NCI-H146 treated with DMSO at 0.1 percent for 48 hours (cell line): ENCODE measurements at regions not wholly inside any gene's neighbourhood (a gene's known extent, or its start where the extent isn't known, plus 50 kb on each side); places are given as distances from the start of the nearest gene placed in this dataset.

Source experiments
- DNase-seq: peaks from one replicate; lab custom pipeline; 2025; ENCODE audit not compliant: unreplicated experiment; lab: John Stamatoyannopoulos, UW

- DNase-seq: no peak
Measured at GRCh38 chr5:167759057-167759821, 532.2 kb upstream of the WWC1 start.

DNA sequence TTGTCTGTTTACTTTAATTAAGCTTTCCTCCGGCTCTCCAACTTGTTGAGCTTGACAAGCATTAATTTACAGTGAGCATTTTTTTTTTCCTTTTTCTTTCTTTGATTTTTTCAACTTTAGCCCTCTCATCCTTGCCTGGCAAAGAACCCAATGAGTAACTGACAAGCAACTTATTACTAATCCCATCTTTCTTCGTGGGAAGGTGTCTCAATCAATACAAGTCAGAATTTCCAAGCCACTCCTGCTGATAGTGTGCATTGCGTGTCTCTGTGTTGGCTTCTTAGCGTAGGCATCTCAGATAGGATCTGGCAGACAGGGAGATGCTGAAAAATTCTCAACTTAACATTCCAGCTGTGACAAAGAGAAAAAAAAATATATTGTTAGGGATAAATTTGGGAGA, 527.7 kb upstream of the WWC1 start:
- no peak for DNase-seq

- DNase-seq: no peak
Measured at GRCh38 chr5:167764641-167765289, 526.7 kb upstream of the WWC1 start.

- DNase-seq: no peak
Measured at GRCh38 chr5:167765352-167765751, 526.1 kb upstream of the WWC1 start.

- no peak for DNase-seq
Measured at GRCh38 chr5:167766957-167767356, 524.5 kb upstream of the WWC1 start.

- DNase-seq: no peak
Measured at GRCh38 chr5:167767795-167768194, 523.6 kb upstream of the WWC1 start.

DNA sequence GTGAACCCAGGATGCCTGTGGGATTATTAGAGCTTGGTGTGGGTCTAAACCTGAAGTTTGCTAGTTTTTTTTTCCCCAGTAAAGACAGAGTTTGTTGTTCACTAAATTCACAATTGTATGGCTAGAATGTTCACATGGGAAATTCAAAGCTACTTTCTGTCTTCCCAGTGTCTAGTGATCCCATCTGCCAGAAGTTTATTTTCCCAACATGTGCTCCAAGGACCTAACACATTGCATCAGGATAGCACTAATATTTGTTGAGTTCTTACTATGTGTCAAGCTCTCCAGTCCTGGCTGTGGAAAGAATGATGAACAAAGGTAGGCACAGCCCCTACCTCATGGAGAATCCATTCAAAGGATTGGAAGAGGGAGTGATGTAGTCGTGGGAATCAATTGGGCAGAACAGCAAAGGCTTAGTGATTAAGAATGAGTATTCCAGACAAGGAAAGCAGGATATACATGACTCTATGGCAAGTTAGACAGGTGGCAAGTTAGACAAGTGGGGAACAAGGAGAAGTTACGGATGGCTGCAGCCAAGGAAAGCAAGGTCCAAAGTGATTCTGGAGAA, 521.5 kb upstream of the WWC1 start:
- DNase-seq: no peak

DNA sequence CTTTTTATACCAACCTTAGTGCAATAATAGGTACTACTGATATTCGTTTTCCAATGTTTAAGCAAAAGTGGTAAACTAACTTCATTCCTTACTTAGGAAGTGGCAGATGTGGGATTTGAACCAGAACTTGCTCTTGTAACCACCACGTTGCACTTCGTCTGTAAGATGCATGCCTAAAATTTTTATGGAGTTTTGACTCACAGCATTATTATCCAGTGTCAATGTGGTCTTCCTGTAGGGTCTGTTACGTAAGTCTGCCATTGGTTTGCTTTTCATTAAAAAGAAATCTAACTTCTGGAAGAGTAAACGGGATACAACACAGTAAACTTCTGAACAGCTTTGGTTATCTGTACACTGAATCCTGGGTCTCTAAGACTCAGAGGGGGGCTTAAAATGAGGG, 521.0 kb upstream of the WWC1 start:
- no peak for DNase-seq

DNA sequence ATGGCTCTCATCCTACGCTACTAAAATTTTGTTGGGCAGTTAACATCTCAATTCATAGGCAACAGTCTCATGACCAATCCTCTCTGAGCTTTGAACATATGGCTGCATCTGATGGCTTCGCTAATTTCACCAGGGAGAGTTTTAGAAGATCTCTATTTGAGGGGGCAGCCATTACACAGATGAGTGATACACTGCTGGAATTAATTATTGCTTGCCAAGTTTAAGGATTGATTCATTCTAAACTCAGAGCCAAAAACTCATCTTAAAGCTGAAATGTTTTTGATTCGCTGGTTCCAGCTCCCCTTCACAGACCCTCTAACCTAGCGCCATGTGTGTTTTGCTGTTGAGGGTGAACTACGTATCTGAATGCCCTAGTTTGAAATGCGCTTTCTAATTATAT, 519.9 kb upstream of the WWC1 start:
- DNase-seq: no peak

- DNase-seq: no peak
Measured at GRCh38 chr5:167773668-167774301, 517.7 kb upstream of the WWC1 start.

DNA sequence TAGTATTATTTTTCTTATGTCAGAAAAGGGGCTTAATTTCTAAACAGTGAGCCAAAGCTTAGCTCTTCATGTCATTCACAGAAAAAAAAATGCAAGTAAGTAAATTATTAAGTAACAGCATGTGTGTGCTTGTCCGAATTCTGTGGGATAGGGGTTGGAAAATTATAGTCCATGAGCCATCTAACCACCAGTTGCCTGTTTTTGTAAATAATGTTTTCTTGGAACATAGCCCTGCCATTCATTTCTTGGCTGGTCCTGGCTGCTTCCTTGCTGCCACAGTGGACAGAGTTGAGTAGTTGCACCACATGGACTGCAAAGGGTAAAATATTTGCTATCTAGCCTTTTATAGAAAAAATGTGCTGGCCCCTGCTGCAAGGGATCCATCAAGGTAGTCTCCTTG, 513.7 kb upstream of the WWC1 start:
- no peak for DNase-seq

DNA sequence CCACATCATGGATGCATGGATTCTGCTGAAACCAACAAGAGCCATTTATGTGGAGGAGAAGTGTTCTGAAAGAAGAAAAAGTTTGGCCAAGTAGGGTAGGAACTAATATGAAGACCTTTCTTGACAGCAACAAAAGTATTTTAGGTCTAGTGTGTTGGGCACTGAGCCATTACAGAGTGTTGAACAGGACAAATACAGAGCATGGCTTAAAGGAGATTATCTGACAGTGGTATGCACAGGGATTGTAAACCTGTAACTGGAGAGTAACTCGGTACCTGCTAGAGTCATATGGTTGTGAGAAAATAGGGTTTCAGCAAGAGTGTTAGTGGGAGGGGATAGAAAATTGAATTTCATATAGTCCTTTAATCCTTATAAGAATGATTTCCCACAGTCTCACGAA, 513.2 kb upstream of the WWC1 start:
- DNase-seq: no peak

DNA sequence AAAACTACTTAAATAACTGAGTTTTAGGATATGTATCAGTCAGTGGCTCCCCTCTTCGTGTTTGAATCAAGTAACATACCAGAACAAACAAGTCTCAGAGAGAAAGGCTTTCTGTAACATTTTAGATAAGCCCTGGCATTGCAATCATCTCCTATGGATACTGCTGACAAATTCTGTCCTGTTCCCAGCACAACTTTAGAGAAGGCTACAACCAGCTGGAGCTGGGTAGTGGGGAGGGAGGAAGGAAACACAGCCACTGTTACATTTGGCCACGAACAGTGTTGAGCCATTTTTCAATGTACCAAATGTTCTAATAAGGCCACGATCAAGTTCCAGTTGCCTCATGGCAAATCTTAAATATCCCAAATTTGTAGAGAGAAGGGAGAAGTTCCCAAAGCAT, 511.8 kb upstream of the WWC1 start:
- no peak for DNase-seq

GRCh38 chr5:167780177-167780576, 511.3 kb upstream of the WWC1 start:
- no peak for DNase-seq

- DNase-seq: no peak
Measured at GRCh38 chr5:167783145-167783817, 508.2 kb upstream of the WWC1 start.

DNA sequence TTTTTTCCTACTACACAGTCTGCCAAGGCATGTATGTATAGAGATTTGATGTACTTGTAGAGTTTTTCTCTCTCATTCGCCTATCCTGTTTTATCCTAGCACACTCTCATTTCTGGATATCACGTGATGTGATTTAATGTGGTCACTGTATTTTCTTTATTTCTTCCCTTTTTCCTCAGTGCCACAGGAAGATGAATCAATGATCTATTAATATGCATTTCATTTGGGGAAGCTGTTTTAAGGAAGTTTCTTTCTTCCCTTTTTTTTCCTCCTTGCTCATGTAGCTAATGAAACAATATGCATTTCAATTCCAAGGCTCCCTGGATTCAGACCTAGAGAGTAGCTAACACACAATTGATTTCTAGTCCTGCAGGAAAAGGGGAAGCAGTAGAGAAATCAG, 506.3 kb upstream of the WWC1 start:
- no peak for DNase-seq

DNA sequence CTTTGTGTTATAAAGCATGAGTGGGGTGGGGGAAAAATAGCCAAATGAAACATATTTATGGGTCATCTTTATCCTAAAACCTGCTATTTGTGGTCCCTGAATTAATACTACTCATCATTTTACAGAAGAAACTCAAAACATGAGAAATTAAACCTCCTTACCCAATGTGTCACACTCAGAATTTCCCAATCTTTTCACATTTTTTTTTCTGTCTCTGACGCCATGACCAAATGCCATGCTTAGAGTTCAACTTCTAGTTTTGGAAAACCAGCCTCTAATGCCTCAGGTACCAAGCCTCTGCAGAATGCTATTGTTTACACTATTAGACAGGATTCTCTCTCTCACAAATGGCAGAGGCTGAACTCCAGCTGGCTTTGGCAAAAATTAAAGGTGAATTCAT, 505.5 kb upstream of the WWC1 start:
- DNase-seq: no peak

DNA sequence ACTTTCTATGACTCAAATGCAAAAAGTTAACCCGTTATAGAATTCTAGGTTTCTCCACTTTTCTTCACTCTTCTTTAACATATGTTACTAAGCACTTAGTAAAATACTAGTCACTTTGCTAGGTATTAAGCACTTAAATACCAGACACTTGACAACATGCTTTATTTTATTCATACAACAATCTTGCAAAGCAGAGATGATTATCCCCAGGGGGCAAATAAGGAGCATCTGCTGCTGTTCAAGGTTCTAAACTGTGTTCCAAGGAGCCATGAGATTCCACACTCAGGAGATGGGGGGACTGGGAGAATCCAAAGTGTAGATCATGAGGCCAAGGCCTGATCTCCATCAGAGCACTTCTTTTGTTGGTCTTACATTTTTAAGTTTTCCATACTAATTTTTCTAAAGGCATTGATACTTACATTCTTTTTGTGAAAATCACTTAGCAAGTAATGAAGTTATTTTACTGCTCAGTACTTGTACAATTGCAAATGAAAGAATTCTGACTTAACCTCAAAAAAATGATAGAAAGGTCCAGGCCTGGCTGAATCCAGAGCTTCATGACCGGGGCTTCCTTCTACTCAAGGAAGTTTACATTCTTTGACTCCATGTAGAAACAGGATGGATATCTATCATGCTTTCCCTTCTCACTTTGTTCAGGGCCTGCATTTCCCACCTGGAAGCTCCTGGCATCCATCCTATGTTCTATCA, 504.4 kb upstream of the WWC1 start:
- DNase-seq: no peak

DNA sequence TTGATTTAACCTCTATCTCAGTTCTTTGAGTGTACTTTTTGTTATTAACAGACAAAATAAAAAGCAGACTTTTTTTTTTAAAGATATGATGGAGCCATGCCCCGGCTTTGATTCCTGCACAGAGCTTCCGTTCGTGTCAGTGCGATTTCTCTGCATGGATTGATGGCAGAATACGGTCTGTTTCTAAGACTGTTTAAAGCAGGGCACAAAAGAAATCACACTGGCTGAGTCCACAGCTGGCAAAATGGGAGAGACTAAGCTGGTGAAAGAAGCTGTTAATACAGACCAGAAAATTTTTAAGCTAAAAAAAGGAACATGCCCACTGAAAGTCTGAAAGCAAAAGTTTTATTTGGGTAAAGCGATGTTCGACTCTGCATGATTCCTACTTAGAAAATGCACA, 501.4 kb upstream of the WWC1 start:
- no peak for DNase-seq

DNA sequence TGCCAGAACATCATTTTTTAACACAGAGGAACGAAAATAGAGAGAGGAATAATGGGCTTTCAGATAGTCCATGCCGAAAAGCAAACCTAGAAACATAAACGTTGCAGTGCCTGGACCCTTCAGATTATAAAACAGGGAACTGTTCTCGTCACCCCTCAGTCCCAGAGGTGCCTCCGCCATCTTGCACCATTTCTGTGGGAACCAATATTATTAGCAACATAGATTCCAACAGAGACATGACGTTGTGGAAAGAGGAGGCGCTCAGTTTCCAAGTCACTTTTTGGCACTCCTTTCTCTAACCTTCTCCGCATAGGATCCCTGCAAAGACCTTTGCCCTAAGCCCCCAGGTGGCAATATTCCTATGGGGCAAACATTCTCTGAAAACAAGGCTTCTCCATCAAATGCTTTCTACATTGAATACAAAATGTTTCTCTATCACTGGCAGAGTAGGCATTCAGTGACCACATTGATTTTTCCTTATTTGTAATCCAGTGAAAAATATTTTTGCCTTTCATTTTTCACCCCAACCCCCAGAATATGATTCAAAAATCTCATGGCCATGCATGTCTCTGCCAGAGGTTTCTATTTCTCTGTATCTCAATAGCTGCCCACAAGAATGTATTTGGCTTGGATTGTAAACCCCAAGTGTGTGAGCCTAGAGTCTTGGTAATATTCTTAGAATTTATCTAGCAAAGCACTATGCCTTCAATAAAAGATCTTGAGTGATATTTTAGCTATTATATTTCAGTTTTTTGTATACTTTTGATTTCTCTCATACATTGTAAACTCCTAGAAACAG, 500.8 kb upstream of the WWC1 start:
- DNase-seq: no peak
